DND-41 (cell line): ENCODE measurements at regions not wholly inside any gene's neighbourhood (a gene's known extent, or its start where the extent isn't known, plus 50 kb on each side); places are given as distances from the start of the nearest gene placed in this dataset.

Source experiments
- ATAC-seq: fragments of 200-7000 bp; cut with Tn5 transposase; 3 replicates; pipeline ENCODE4 v1.9.1; 2021; ENCODE audit warnings: low read depth; ENCODE audit not compliant: insufficient read depth
- DNase-seq: peaks from one replicate; pipeline ENCODE4 v3.0.0-alpha.2; 2020
- H2AFZ ChIP-seq: 2 replicates; pipeline ENCODE4 v1.6.0; 2012; ENCODE audit warnings: low read depth, low read length
- H3K27ac ChIP-seq: 2 replicates; pipeline ENCODE4 v1.5.1; 2012; ENCODE audit warnings: low read length, inconsistent platforms
- H3K27me3 ChIP-seq: fragments of 200-600 bp; sonication (generic); 2 replicates; pipeline ENCODE4 v1.6.0; 2012; ENCODE audit warnings: low read length, mild to moderate bottlenecking, inconsistent platforms; ENCODE audit not compliant: insufficient read depth, poor library complexity
- H3K36me3 ChIP-seq: 2 replicates; pipeline ENCODE4 v1.5.1; 2012; ENCODE audit warnings: low read length, inconsistent platforms; ENCODE audit not compliant: insufficient read depth
- H3K4me1 ChIP-seq: 2 replicates; pipeline ENCODE4 v1.5.1; 2012; ENCODE audit warnings: mild to moderate bottlenecking, low read length; ENCODE audit not compliant: insufficient read depth
- H3K4me2 ChIP-seq: 2 replicates; pipeline ENCODE4 v1.6.0; 2012; ENCODE audit warnings: mild to moderate bottlenecking, moderate library complexity, low read length, inconsistent platforms; ENCODE audit not compliant: insufficient read depth
- H3K4me3 ChIP-seq, 2 experiments: fragments of 200-600 bp in 1 of 2; shearing (Covaris generic) in 1 of 2; 2 replicates each; pipeline ENCODE4 v1.5.1; 2012 to 2016; ENCODE audit warnings: inconsistent platforms in 2 of 2, low read length in 2 of 2, mild to moderate bottlenecking in 2 of 2, low read depth in 1 of 2, moderate library complexity in 1 of 2
- H3K79me2 ChIP-seq: 2 replicates; pipeline ENCODE4 v1.6.0; 2012; ENCODE audit warnings: low read length, inconsistent platforms; ENCODE audit not compliant: insufficient read depth
- H3K9ac ChIP-seq: 2 replicates; pipeline ENCODE4 v1.6.0; 2012; ENCODE audit warnings: low read depth, mild to moderate bottlenecking, inconsistent platforms, low read length, moderate library complexity
- H3K9me3 ChIP-seq: 2 replicates; pipeline ENCODE4 v1.5.1; 2012; ENCODE audit warnings: low read length, moderate library complexity, mild to moderate bottlenecking, inconsistent platforms; ENCODE audit not compliant: insufficient read depth, severe bottlenecking
- H4K20me1 ChIP-seq: 2 replicates; pipeline ENCODE4 v1.6.0; 2012; ENCODE audit warnings: low read length; ENCODE audit not compliant: insufficient read depth
- CTCF ChIP-seq: IDR thresholded peaks from 2 replicates; pipeline ENCODE4 v1.5.1; 2012; ENCODE audit warnings: borderline replicate concordance, low read length, moderate library complexity, mild to moderate bottlenecking; ENCODE audit not compliant: poor library complexity, severe bottlenecking; ENCODE audit errors: extremely low read depth
- EZH2 ChIP-seq: IDR thresholded peaks from 3 replicates; pipeline ENCODE4 v1.6.1; 2012; ENCODE audit warnings: borderline replicate concordance, low read depth, mild to moderate bottlenecking, moderate library complexity, low read length, inconsistent platforms; ENCODE audit not compliant: severe bottlenecking

DNA sequence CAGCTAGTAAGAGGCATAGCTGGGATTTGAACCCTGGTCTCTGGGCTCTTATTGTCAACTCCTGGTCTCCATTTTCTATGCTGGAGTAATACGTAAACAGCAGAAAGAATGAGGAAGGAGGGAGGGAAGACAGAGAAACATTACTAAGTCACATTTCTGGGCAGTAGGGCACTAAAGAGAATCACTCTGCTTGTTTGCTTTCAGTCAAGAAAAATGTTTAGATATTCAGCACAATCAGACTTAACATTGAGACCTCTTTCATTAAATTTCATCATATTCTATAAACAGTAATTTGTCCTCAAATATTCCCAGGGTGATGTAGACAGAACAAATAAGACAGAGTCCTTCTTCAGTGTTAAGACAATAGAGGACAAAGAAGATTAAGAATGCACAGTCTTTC, 67.7 kb upstream of the BNC1 start:
- Histone ChIP-seq H3K4me1 (no peaks in the 10 kb centered on the region), H3K9me3 (no peaks in the 10 kb centered on the region), H3K27ac (no peak overlapping the region), H3K79me2 (no peaks in the 10 kb centered on the region), H3K27me3 (peaks cover 3% of the 10 kb centered on the region), H2AFZ (no peak overlapping the region), H3K4me3 (no peak overlapping the region), H3K36me3 (no peaks in the 10 kb centered on the region), H4K20me1 (no peaks in the 10 kb centered on the region), H3K9ac (no peak overlapping the region), H3K4me2 (no peak overlapping the region)
- ATAC-seq = no peak
- no peak for TF ChIP-seq CTCF
- TF ChIP-seq EZH2 = no peak
- no peak for DNase-seq

DNA sequence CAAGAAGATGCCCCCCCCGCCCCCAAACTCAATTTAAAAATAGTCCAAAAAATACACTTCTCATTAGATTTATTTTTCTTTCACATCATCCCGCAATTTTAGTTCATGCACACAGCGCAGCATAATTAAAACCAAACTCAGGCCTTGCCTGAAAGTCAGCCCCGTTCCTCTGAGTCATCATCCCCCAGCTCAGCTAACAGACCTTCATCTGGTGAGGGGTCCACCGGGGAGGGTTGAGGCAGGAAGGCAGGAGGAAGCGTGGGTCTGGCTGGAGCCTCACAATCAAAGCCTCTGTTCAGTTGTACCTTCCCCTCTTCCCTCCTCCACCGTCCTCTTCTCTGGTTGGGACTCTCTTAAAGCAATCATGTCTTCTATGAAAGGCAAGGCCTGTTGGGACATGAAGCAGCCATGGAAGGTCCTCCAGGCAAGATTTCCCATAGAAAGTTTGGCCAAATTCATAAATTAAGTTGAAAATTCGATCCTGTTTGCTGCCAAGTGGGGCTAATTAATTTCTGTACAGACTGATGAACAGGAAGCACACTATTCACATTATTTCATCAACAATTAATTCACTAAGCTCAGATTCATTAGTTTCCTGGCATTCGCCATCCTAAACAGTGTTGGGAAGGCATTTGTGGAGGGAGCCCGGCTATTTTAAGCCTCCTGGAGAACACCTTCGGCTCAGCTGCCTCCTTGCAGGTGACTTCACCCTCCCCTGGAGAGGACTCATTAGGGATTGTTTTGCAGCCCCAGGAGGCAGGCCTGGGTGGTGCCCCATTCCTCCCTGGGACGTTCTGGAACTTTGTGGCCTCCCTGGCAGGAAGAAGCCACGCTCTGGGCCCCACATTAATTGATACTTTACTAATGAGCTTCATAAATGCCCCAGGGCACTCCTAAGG, 72.3 kb upstream of the BNC1 start:
- Histone ChIP-seq H3K27me3 (peaks cover 3% of the 10 kb centered on the region), H2AFZ (no peak overlapping the region), H3K4me2 (no peak overlapping the region), H3K27ac (no peak overlapping the region), H4K20me1 (no peaks in the 10 kb centered on the region), H3K4me3 (no peak overlapping the region), H3K79me2 (no peaks in the 10 kb centered on the region), H3K9ac (no peak overlapping the region), H3K36me3 (no peaks in the 10 kb centered on the region), H3K4me1 (no peaks in the 10 kb centered on the region), H3K9me3 (no peaks in the 10 kb centered on the region)
- TF ChIP-seq EZH2 (no peak), CTCF (no peak)
- no peak for ATAC-seq
- no peak for DNase-seq

DNA sequence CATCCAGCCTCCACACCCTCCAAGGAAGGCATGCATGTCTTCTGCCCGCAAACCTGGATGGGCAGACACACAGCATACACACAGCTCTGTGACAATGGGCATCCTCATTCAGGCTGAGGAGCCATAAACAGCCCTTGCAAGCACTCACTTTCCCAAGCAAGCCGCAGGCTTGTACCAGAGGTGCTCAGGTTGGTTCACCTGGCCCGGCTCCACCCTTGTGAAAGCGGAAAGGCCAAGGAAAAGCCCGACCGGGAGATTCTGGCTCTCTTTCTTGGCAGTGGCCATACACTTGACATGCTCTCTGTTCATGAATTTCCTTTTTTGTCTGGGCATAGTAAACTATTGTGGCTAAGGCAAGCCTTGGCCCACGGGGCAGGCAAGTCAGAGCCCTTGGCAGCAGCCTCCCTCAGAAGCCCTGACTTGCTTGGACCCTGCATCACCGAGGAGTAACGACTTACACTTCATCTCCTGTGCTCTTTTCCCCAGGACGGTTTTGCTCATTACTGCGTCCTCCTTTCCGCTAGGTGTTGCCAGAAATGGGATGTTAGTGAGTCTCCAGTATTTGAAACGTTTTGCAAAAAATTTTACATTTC, 74.6 kb upstream of the BNC1 start:
- Histone ChIP-seq H3K4me1 (no peaks in the 10 kb centered on the region), H3K9ac (no peak overlapping the region), H3K27ac (no peak overlapping the region), H3K4me2 (no peak overlapping the region), H3K4me3 (no peak overlapping the region), H3K79me2 (no peaks in the 10 kb centered on the region), H4K20me1 (no peaks in the 10 kb centered on the region), H3K9me3 (no peaks in the 10 kb centered on the region), H3K27me3 (peaks cover 3% of the 10 kb centered on the region), H3K36me3 (no peaks in the 10 kb centered on the region), H2AFZ (no peak overlapping the region)
- no peak for ATAC-seq
- no peak for DNase-seq
- TF ChIP-seq CTCF = no peak
- TF ChIP-seq EZH2 = no peak
